ENCODE measurements at regions not wholly inside any gene's neighbourhood (a gene's known extent, or its start where the extent isn't known, plus 50 kb on each side); places are given as distances from the start of the nearest gene placed in this dataset.

DNA sequence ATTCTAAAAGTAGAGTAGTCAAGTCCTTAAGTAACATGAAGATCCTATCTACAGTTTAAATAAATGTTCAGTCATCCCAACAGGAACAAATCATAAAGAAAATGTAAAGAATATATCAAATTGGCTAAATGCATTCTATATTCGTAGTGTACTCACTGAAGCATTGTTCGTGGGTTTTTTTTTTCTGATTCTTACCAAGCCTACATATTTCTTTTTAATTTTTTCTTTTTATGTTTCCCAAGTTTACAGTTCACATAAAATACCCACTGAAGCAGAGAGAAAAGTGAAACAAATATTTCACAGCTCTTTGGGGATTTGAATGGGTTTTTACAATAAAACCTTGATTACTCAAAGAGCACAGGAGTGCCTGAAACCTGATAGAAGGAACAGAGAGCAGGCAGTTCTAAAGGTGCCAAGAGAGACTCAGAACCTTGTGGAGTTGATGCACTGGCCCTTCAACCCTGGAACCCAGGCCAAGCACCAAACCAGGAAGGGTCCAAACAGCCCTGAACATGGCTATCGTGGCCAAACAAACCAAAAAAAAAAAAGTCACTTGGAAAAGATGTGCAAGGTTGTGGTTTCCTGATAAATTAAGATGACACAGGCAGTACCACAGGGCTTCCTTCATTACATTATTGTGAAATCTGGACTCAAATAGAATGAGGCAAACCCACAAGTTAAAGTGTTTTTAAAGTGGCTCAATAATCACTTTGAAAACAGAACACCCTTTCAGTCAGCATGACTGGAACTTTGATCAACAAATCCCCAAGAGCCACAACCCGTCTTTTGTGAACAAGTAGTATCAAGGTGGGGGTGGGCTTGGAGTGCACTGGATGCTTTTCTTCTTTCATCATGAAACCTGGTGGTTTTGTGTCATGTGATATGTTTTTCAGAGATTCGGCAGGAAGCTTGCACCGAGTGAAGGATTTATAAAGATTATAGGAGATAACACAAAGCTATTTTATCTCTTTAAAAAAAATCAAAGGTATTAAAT, 245.0 kb upstream of the FN1 start:
- H3K27me3 Mint-ChIP-seq (ENCODE audit: unreplicated experiment): no peaks in the 10 kb centered on the region
- peak overlapping the region; percentile 78 for H3K27ac Mint-ChIP-seq (ENCODE audit: unreplicated experiment)
- no peak for DNase-seq (ENCODE audit: extremely low spot score, unreplicated experiment)
- H3K4me1 Mint-ChIP-seq (ENCODE audit: unreplicated experiment): peaks cover 56% of the 10 kb centered on the region
- TF ChIP-seq, protein P1, sequence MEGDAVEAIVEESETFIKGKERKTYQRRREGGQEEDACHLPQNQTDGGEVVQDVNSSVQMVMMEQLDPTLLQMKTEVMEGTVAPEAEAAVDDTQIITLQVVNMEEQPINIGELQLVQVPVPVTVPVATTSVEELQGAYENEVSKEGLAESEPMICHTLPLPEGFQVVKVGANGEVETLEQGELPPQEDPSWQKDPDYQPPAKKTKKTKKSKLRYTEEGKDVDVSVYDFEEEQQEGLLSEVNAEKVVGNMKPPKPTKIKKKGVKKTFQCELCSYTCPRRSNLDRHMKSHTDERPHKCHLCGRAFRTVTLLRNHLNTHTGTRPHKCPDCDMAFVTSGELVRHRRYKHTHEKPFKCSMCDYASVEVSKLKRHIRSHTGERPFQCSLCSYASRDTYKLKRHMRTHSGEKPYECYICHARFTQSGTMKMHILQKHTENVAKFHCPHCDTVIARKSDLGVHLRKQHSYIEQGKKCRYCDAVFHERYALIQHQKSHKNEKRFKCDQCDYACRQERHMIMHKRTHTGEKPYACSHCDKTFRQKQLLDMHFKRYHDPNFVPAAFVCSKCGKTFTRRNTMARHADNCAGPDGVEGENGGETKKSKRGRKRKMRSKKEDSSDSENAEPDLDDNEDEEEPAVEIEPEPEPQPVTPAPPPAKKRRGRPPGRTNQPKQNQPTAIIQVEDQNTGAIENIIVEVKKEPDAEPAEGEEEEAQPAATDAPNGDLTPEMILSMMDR (IDR thresholded peaks at IDR 0.05): no peak
- H3K9me3 Mint-ChIP-seq (ENCODE audit: unreplicated experiment): peaks cover 3% of the 10 kb centered on the region
- no peaks in the 10 kb centered on the region for H3K36me3 Mint-ChIP-seq (ENCODE audit: unreplicated experiment)
- no peak overlapping the region for H3K4me3 Mint-ChIP-seq (ENCODE audit: unreplicated experiment)

DNA sequence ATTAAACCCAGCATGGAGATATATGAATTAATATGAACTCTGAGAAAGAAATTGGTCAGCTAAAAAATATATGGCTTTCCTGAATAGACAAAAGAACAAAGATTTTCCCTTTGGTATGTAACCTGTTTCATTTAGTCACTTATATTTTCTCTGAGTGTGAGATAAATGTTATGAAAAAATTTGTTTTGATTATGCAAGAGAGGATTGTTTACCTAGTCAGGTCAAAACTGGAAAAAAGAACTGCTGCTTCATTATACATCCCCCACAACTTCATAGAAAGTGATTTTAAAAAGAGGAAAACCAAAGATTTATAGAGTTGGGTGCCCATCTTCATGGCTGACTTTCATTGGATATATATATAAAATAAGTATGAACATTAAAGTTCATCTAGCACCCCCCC, 242.2 kb upstream of the FN1 start:
- Mint-ChIP-seq H3K36me3 (ENCODE audit: unreplicated experiment) (peaks cover 4% of the 10 kb centered on the region), H3K4me1 (ENCODE audit: unreplicated experiment) (peaks cover 36% of the 10 kb centered on the region), H3K4me3 (ENCODE audit: unreplicated experiment) (no peak overlapping the region), H3K27ac (ENCODE audit: unreplicated experiment) (peak overlapping the region; percentile 58), H3K9me3 (ENCODE audit: unreplicated experiment) (peaks cover 8% of the 10 kb centered on the region), H3K27me3 (ENCODE audit: unreplicated experiment) (no peaks in the 10 kb centered on the region)
- no peak for DNase-seq (ENCODE audit: extremely low spot score, unreplicated experiment)
- TF ChIP-seq, protein P1 (IDR thresholded peaks at IDR 0.05): no peak

DNA sequence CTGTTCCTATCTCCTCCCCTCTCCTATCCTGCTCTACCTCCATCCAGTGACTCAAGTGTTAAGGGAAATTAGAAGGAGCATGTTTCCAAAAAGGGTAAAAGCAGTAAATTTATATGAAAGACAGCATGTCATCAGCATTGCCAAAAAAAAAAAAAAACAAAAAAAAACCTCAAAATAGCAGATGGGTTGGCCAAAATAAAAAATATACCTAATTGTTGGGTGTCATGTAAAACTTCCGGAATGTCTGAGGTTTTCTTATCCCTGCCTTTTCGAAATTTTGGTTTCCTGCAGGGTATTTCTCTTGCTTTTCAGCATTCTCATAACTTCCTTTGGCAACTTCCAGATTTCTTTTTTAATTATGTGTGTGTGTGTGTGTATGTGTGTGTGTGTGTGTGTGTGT, 241.6 kb upstream of the FN1 start:
- Mint-ChIP-seq H3K36me3 (ENCODE audit: unreplicated experiment) (peaks cover 7% of the 10 kb centered on the region), H3K9me3 (ENCODE audit: unreplicated experiment) (peaks cover 13% of the 10 kb centered on the region), H3K4me3 (ENCODE audit: unreplicated experiment) (no peak overlapping the region), H3K27ac (ENCODE audit: unreplicated experiment) (peak overlapping the region; percentile 38), H3K27me3 (ENCODE audit: unreplicated experiment) (no peaks in the 10 kb centered on the region), H3K4me1 (ENCODE audit: unreplicated experiment) (peaks cover 36% of the 10 kb centered on the region)
- DNase-seq (ENCODE audit: extremely low spot score, unreplicated experiment): no peak
- TF ChIP-seq, protein P1 (IDR thresholded peaks at IDR 0.05): no peak

DNA sequence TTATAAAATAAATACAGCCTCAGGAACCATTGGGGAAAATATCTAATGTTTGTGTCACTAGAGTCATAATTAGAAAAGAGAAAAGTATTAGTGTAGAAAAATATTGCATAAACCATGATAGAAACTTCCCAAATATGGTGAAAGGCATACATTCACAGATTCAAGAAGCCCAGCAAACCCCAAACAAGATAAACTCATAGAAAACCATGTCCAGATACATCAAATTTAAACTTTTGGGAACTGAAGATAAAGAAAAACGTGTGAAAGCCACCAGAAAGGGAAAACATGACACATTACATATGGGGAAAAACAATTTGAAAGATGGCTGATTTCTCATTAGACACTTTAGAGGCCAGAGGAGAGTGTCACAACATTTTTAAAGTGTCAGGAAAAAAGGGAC, 236.5 kb upstream of the FN1 start:
- TF ChIP-seq, protein P1 (IDR thresholded peaks at IDR 0.05): no peak
- peaks cover 16% of the 10 kb centered on the region for H3K9me3 Mint-ChIP-seq (ENCODE audit: unreplicated experiment)
- H3K27me3 Mint-ChIP-seq (ENCODE audit: unreplicated experiment): no peaks in the 10 kb centered on the region
- H3K36me3 Mint-ChIP-seq (ENCODE audit: unreplicated experiment): peaks cover 12% of the 10 kb centered on the region
- peaks cover 6% of the 10 kb centered on the region for H3K4me1 Mint-ChIP-seq (ENCODE audit: unreplicated experiment)
- no peak overlapping the region for H3K27ac Mint-ChIP-seq (ENCODE audit: unreplicated experiment)
- no peak for DNase-seq (ENCODE audit: extremely low spot score, unreplicated experiment)
- no peak overlapping the region for H3K4me3 Mint-ChIP-seq (ENCODE audit: unreplicated experiment)

DNA sequence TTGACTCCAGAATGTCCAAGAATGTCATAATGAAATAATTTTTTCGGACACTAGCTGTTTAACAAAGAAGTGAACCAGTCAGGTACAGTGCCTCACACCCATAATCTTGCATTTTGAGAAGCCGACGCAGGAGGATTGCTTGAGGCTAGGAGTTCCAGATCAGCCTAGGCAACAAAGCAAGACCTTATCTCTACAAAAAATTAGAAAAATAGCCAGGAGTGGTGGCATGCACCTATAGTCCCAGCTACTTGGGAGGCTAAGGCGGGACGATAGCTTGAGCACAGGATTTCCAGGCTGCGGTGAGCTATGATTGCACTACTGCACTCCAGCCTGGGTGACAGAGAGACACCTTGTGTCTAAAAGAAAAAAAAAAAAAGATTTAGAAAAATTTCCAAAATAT, 235.8 kb upstream of the FN1 start:
- TF ChIP-seq, protein P1 (IDR thresholded peaks at IDR 0.05): no peak
- H3K36me3 Mint-ChIP-seq (ENCODE audit: unreplicated experiment): peaks cover 12% of the 10 kb centered on the region
- H3K27ac Mint-ChIP-seq (ENCODE audit: unreplicated experiment): no peak overlapping the region
- no peaks in the 10 kb centered on the region for H3K27me3 Mint-ChIP-seq (ENCODE audit: unreplicated experiment)
- peaks cover 16% of the 10 kb centered on the region for H3K9me3 Mint-ChIP-seq (ENCODE audit: unreplicated experiment)
- H3K4me3 Mint-ChIP-seq (ENCODE audit: unreplicated experiment): no peak overlapping the region
- H3K4me1 Mint-ChIP-seq (ENCODE audit: unreplicated experiment): peaks cover 5% of the 10 kb centered on the region
- DNase-seq (ENCODE audit: extremely low spot score, unreplicated experiment): no peak
